ENCODE measurements at regions not wholly inside any gene's neighbourhood (a gene's known extent, or its start where the extent isn't known, plus 50 kb on each side); places are given as distances from the start of the nearest gene placed in this dataset.
"Not testable (repeated sequence)": the region's sequence is repeated elsewhere in the genome, so short reads cannot be mapped to it uniquely, and the experiment has no call there.

- DNase-seq, result peak in 1 of 2 experiments; percentile 5
These were observed 82.0 kb upstream of the PDZD8 start for GRCh38 chr10:117457071-117457810.

GRCh38 chr10:117455346-117455745 lies 80.1 kb upstream of the PDZD8 start:
- no peak for DNase-seq

GRCh38 chr10:117454502-117454901 lies 79.3 kb upstream of the PDZD8 start:
- no peak for DNase-seq

GRCh38 chr10:117453484-117453883 lies 78.2 kb upstream of the PDZD8 start:
- not testable (repeated sequence) for DNase-seq

GRCh38 chr10:117450940-117451339 lies 75.7 kb upstream of the PDZD8 start:
- DNase-seq, result no peak

GRCh38 chr10:117449636-117450035 lies 74.4 kb upstream of the PDZD8 start:
- no peak for DNase-seq

GRCh38 chr10:117448802-117449201 lies 73.6 kb upstream of the PDZD8 start:
- DNase-seq, result no peak

- no peak for DNase-seq
These were observed 70.8 kb upstream of the PDZD8 start for GRCh38 chr10:117445992-117446391.

GRCh38 chr10:117444497-117445040 lies 69.3 kb upstream of the PDZD8 start:
- DNase-seq, result no peak

- no peak for DNase-seq
These were observed 68.4 kb upstream of the PDZD8 start for GRCh38 chr10:117443686-117444041.

GRCh38 chr10:117442944-117443685 lies 67.9 kb upstream of the PDZD8 start:
- peak; percentile 57 to 80 for DNase-seq

- no peak for DNase-seq
These were observed 67.3 kb upstream of the PDZD8 start for GRCh38 chr10:117442521-117442920.

- no peak for DNase-seq
These were observed 66.7 kb upstream of the PDZD8 start for GRCh38 chr10:117441812-117442443.

GRCh38 chr10:117441361-117441760 lies 66.1 kb upstream of the PDZD8 start:
- DNase-seq, result no peak

GRCh38 chr10:117439243-117439912 lies 64.1 kb upstream of the PDZD8 start:
- no peak for DNase-seq

- DNase-seq, result no peak
These were observed 57.6 kb upstream of the PDZD8 start for GRCh38 chr10:117432866-117433265.

- no peak for DNase-seq
These were observed 55.9 kb upstream of the PDZD8 start for GRCh38 chr10:117431160-117431559.

- DNase-seq, result not testable (repeated sequence)
These were observed 55.3 kb upstream of the PDZD8 start for GRCh38 chr10:117430535-117430934.

- no peak for DNase-seq
These were observed 54.5 kb upstream of the PDZD8 start for GRCh38 chr10:117429643-117430265.

- no peak for DNase-seq
These were observed 52.1 kb upstream of the PDZD8 start for GRCh38 chr10:117427356-117427755.

- no peak for DNase-seq
These were observed 50.8 kb upstream of the PDZD8 start for GRCh38 chr10:117425974-117426566.
